ENCODE measurements at regions not wholly inside any gene's neighbourhood (a gene's known extent, or its start where the extent isn't known, plus 50 kb on each side); places are given as distances from the start of the nearest gene placed in this dataset.
A peak's percentile ranks its signal among the peaks of the same experiment; 100 is the strongest.

- DNase-seq (ENCODE audit: low read depth) = no peak
Observed at GRCh38 chr6:112725541-112726085, 378.5 kb downstream of the RFPL4B start.

- no peak for DNase-seq (ENCODE audit: low read depth)
Observed at GRCh38 chr6:112735129-112735528, 388.0 kb downstream of the RFPL4B start.

GRCh38 chr6:112739766-112740165 is 392.6 kb downstream of the RFPL4B start:
- no peak for DNase-seq (ENCODE audit: low read depth)

- DNase-seq (ENCODE audit: low read depth) = no peak
Observed at GRCh38 chr6:112743323-112743722, 396.2 kb downstream of the RFPL4B start.

GRCh38 chr6:112744827-112745226 is 397.7 kb downstream of the RFPL4B start:
- DNase-seq (ENCODE audit: low read depth) = peak; percentile 23

- DNase-seq (ENCODE audit: low read depth) = no peak
Observed at GRCh38 chr6:112745765-112746164, 398.6 kb downstream of the RFPL4B start.

GRCh38 chr6:112749673-112750072 is 402.5 kb downstream of the RFPL4B start:
- no peak for DNase-seq (ENCODE audit: low read depth)

GRCh38 chr6:112752305-112752704 is 405.2 kb downstream of the RFPL4B start:
- no peak for DNase-seq (ENCODE audit: low read depth)

GRCh38 chr6:112752791-112753190 is 405.7 kb downstream of the RFPL4B start:
- no peak for DNase-seq (ENCODE audit: low read depth)

- DNase-seq (ENCODE audit: low read depth) = no peak
Observed at GRCh38 chr6:112760831-112761230, 413.7 kb downstream of the RFPL4B start.

- DNase-seq (ENCODE audit: low read depth) = no peak
Observed at GRCh38 chr6:112761740-112762139, 414.6 kb downstream of the RFPL4B start.

GRCh38 chr6:112764377-112764776 is 417.2 kb downstream of the RFPL4B start:
- DNase-seq (ENCODE audit: low read depth) = no peak

- DNase-seq (ENCODE audit: low read depth) = no peak
Observed at GRCh38 chr6:112770308-112770707, 423.2 kb downstream of the RFPL4B start.

GRCh38 chr6:112773187-112773586 is 426.1 kb downstream of the RFPL4B start:
- no peak for DNase-seq (ENCODE audit: low read depth)

GRCh38 chr6:112774319-112774718 is 427.2 kb downstream of the RFPL4B start:
- DNase-seq (ENCODE audit: low read depth) = no peak

- DNase-seq (ENCODE audit: low read depth) = peak; percentile 77
Observed at GRCh38 chr6:112780498-112781096, 433.5 kb downstream of the RFPL4B start.

GRCh38 chr6:112781241-112781640 is 434.1 kb downstream of the RFPL4B start:
- peak; percentile 76 for DNase-seq (ENCODE audit: low read depth)

GRCh38 chr6:112785408-112785807 is 438.3 kb downstream of the RFPL4B start:
- DNase-seq (ENCODE audit: low read depth) = no peak

GRCh38 chr6:112786801-112787200 is 439.7 kb downstream of the RFPL4B start:
- DNase-seq (ENCODE audit: low read depth) = peak; percentile 69

GRCh38 chr6:112787371-112787770 is 440.2 kb downstream of the RFPL4B start:
- DNase-seq (ENCODE audit: low read depth) = no peak

- DNase-seq (ENCODE audit: low read depth) = no peak
Observed at GRCh38 chr6:112795316-112795715, 448.2 kb downstream of the RFPL4B start.

- peak; percentile 46 for DNase-seq (ENCODE audit: low read depth)
Observed at GRCh38 chr6:112796712-112797111, 449.6 kb downstream of the RFPL4B start.

- DNase-seq (ENCODE audit: low read depth) = no peak
Observed at GRCh38 chr6:112799889-112800288, 452.8 kb downstream of the RFPL4B start.

- peak; percentile 30 for DNase-seq (ENCODE audit: low read depth)
Observed at GRCh38 chr6:112800439-112800838, 453.3 kb downstream of the RFPL4B start.
